ENCODE measurements at regions not wholly inside any gene's neighbourhood (a gene's known extent, or its start where the extent isn't known, plus 50 kb on each side); places are given as distances from the start of the nearest gene placed in this dataset.

- no peak for TF ChIP-seq CTCF (IDR thresholded peaks at IDR 0.05)
- TF ChIP-seq POLR2A (IDR thresholded peaks at IDR 0.05): no peak
- TF ChIP-seq EP300 (IDR thresholded peaks at IDR 0.05): no peak
Observed at GRCh38 chr20:7758406-7758805, 181.9 kb downstream of the HAO1 start.

All from tibial nerve (tissue), 4 donors.